Ascending aorta (tissue), 2 donors: ENCODE measurements at regions not wholly inside any gene's neighbourhood (a gene's known extent, or its start where the extent isn't known, plus 50 kb on each side); places are given as distances from the start of the nearest gene placed in this dataset.

Source experiments
- DNase-seq, 2 donors: peaks; one replicate each; pipeline ENCODE4 v3.0.0-alpha.2; 2019; ENCODE audit warnings: low spot score in 2 of 2
- H3K27ac ChIP-seq, 2 donors: fragments of 200-600 bp; sonication (generic); one replicate each; pipeline ENCODE4 v1.5.1; 2016 to 2017; ENCODE audit warnings: mild to moderate bottlenecking in 1 of 2
- H3K27me3 ChIP-seq: fragments of 200-600 bp; sonication (generic); one replicate; pipeline ENCODE4 v1.5.1; 2017
- H3K36me3 ChIP-seq, 2 donors: fragments of 200-600 bp; sonication (generic); one replicate each; pipeline ENCODE4 v1.5.1; 2016
- H3K4me1 ChIP-seq, 2 donors: fragments of 200-600 bp; sonication (generic); one replicate each; pipeline ENCODE4 v1.5.1; 2016 to 2017; ENCODE audit warnings: mild to moderate bottlenecking in 1 of 2
- H3K4me3 ChIP-seq, 2 donors: fragments of 200-600 bp; sonication (generic); one replicate each; pipeline ENCODE4 v1.5.1; 2016 to 2017; ENCODE audit warnings: mild to moderate bottlenecking in 1 of 2
- H3K9me3 ChIP-seq, 2 donors: fragments of 200-600 bp; sonication (generic); one replicate each; pipeline ENCODE4 v1.5.1; 2016
- CTCF ChIP-seq, 3 experiments: fragments of 200-600 bp in 2 of 3; fragments of 450-650 bp in 1 of 3; sonication (generic) in 2 of 3; IDR thresholded peaks; one replicate each; pipeline ENCODE4 v1.5.1; 2016 to 2019; ENCODE audit warnings: antibody characterized with exemption in 3 of 3, mild to moderate bottlenecking in 1 of 3, moderate library complexity in 1 of 3
- intact Hi-C: fragments of 100-400 bp; cut with DNase I; formaldehyde crosslinking; loops from one replicate; pipeline ENCODE4 v1.15.1; 2023

GRCh38 chr6:1144842-1145767 is 166.8 kb upstream of the FOXQ1 start:
- intact Hi-C loops, result no loop called here
- Histone ChIP-seq H3K4me3 (no peak overlapping the region), H3K27ac (no peak overlapping the region), H3K4me1 (no peaks in the 10 kb centered on the region), H3K36me3 (no peaks in the 10 kb centered on the region), H3K27me3 (no peaks in the 10 kb centered on the region), H3K9me3 (no peaks in the 10 kb centered on the region)
- TF ChIP-seq CTCF (IDR thresholded peaks at IDR 0.05), result no peak
- no peak for DNase-seq

- H3K27me3 ChIP-seq, result no peaks in the 10 kb centered on the region
- no peaks in the 10 kb centered on the region for H3K9me3 ChIP-seq
- intact Hi-C loops, result no loop called here
- DNase-seq, result no peak
- no peak for TF ChIP-seq CTCF (IDR thresholded peaks at IDR 0.05)
- H3K27ac ChIP-seq, result no peak overlapping the region
- no peak overlapping the region for H3K4me3 ChIP-seq
- no peaks in the 10 kb centered on the region for H3K36me3 ChIP-seq
- no peaks in the 10 kb centered on the region for H3K4me1 ChIP-seq
Observed at GRCh38 chr6:1143655-1144054, 168.2 kb upstream of the FOXQ1 start.

GRCh38 chr6:1139155-1139890 is 172.6 kb upstream of the FOXQ1 start:
- Histone ChIP-seq H3K9me3 (no peaks in the 10 kb centered on the region), H3K4me3 (no peak overlapping the region), H3K4me1 (no peaks in the 10 kb centered on the region), H3K27me3 (no peaks in the 10 kb centered on the region), H3K27ac (no peak overlapping the region), H3K36me3 (no peaks in the 10 kb centered on the region)
- intact Hi-C loops, result no loop called here
- no peak for TF ChIP-seq CTCF (IDR thresholded peaks at IDR 0.05)
- no peak for DNase-seq

- DNase-seq, result no peak
- TF ChIP-seq CTCF (IDR thresholded peaks at IDR 0.05), result no peak
- Histone ChIP-seq H3K27me3 (no peaks in the 10 kb centered on the region), H3K36me3 (no peaks in the 10 kb centered on the region), H3K27ac (no peak overlapping the region), H3K4me3 (no peak overlapping the region), H3K9me3 (no peaks in the 10 kb centered on the region), H3K4me1 (no peaks in the 10 kb centered on the region)
- intact Hi-C loops, result no loop called here
Observed at GRCh38 chr6:1137849-1138248, 174.0 kb upstream of the FOXQ1 start.

- no peak for TF ChIP-seq CTCF (IDR thresholded peaks at IDR 0.05)
- DNase-seq, result no peak
- Histone ChIP-seq H3K4me3 (no peak overlapping the region), H3K27ac (no peak overlapping the region), H3K4me1 (no peaks in the 10 kb centered on the region), H3K27me3 (no peaks in the 10 kb centered on the region), H3K9me3 (no peaks in the 10 kb centered on the region), H3K36me3 (no peaks in the 10 kb centered on the region)
- intact Hi-C loops, result no loop called here
Observed at GRCh38 chr6:1136827-1137226, 175.1 kb upstream of the FOXQ1 start.
